Peyer's patch (tissue), 4 donors: ENCODE measurements at regions not wholly inside any gene's neighbourhood (a gene's known extent, or its start where the extent isn't known, plus 50 kb on each side); places are given as distances from the start of the nearest gene placed in this dataset.
"Not testable (repeated sequence)": the region's sequence is repeated elsewhere in the genome, so short reads cannot be mapped to it uniquely, and the experiment has no call there.

Experiments
- CTCF ChIP-seq, 6 experiments: fragments of 450-650 bp in 4 of 6; fragments of 200-600 bp in 2 of 6; sonication (generic) in 1 of 6; IDR thresholded peaks; one replicate each; pipeline ENCODE4 v1.5.1; 2017 to 2019; ENCODE audit warnings: antibody characterized with exemption in 6 of 6, mild to moderate bottlenecking in 3 of 6, moderate library complexity in 1 of 6
- POLR2A ChIP-seq, 2 donors: fragments of 450-650 bp; IDR thresholded peaks; one replicate each; pipeline ENCODE4 v1.5.1; 2017; ENCODE audit warnings: antibody characterized with exemption in 2 of 2, mild to moderate bottlenecking in 2 of 2, moderate library complexity in 2 of 2

GRCh38 chr6:121564529-121564928, 129.1 kb downstream of the GJA1 start:
- TF ChIP-seq CTCF, POLR2A (IDR thresholded peaks at IDR 0.05): not testable (repeated sequence)
